H1 (cell line): ENCODE measurements at regions not wholly inside any gene's neighbourhood (a gene's known extent, or its start where the extent isn't known, plus 50 kb on each side); places are given as distances from the start of the nearest gene placed in this dataset.

Experiments
- CTCF ChIA-PET: fragments of 300-600 bp; sonication (Branson Sonifier 250); formaldehyde crosslinking; loops from one replicate; lab custom pipeline; 2021; ENCODE audit not compliant: partially characterized antibody; lab: Charles Lee
- POLR2A ChIA-PET: fragments of 300-600 bp; sonication (Branson Sonifier 250); formaldehyde crosslinking; loops from one replicate; lab custom pipeline; 2021; ENCODE audit warnings: inconsistent platforms; ENCODE audit not compliant: partially characterized antibody; lab: Charles Lee
- DNase-seq, 2 experiments: peaks; one replicate each; pipeline versions ENCODE4 v3.0.0 to v3.0.0-alpha.2; 2010 to 2022; ENCODE audit warnings: low spot score in 2 of 2, low read depth in 1 of 2, mixed read lengths in 1 of 2
- FAIRE-seq: peaks from 2 replicates; lab custom pipeline; 2011; peaks lifted over from hg19 to GRCh38; lab: Jason Lieb, UNC
- H2AFZ ChIP-seq: 2 replicates; pipeline ENCODE4 v1.8.1; 2012; ENCODE audit warnings: low read length, inconsistent platforms
- H2AK5ac ChIP-seq: 2 replicates; pipeline ENCODE4 v1.6.1; 2013; ENCODE audit warnings: low read depth, low read length
- H2BK120ac ChIP-seq: replicated peaks from 2 replicates; pipeline ENCODE3; 2013; ENCODE audit warnings: low read depth, low read length, inconsistent platforms
- H2BK12ac ChIP-seq: 2 replicates; pipeline ENCODE4 v1.6.1; 2013; ENCODE audit warnings: low read depth, low read length
- H2BK15ac ChIP-seq: 2 replicates; pipeline ENCODE4 v1.6.1; 2013; ENCODE audit warnings: low read length
- H2BK20ac ChIP-seq: 2 replicates; pipeline ENCODE4 v1.6.1; 2013; ENCODE audit warnings: low read length
- H2BK5ac ChIP-seq: 2 replicates; pipeline ENCODE4 v1.6.1; 2013; ENCODE audit warnings: low read depth, low read length
- H3K14ac ChIP-seq: 2 replicates; pipeline ENCODE4 v1.6.1; 2013; ENCODE audit warnings: inconsistent platforms; ENCODE audit not compliant: insufficient read length
- H3K18ac ChIP-seq: 2 replicates; pipeline ENCODE4 v1.6.1; 2013; ENCODE audit warnings: low read length; ENCODE audit errors: extremely low read depth
- H3K23ac ChIP-seq: 2 replicates; pipeline ENCODE4 v1.6.1; 2013; ENCODE audit warnings: inconsistent platforms; ENCODE audit not compliant: insufficient read length
- H3K23me2 ChIP-seq: 2 replicates; pipeline ENCODE4 v1.6.1; 2013; ENCODE audit warnings: low read depth, low read length
- H3K27ac ChIP-seq: 2 replicates; pipeline ENCODE4 v1.6.1; 2011; ENCODE audit warnings: low read depth, low read length, inconsistent platforms
- H3K27me3 ChIP-seq, 4 experiments: replicated peaks in 1 of 4; 1 replicate in 1 of 4; 2 replicates in 3 of 4; pipeline versions ENCODE4 v1.6.1 to v1.8.1; 2011 to 2013; ENCODE audit warnings: low read length in 3 of 4, mild to moderate bottlenecking in 3 of 4, inconsistent platforms in 2 of 4, mixed read lengths in 2 of 4, moderate library complexity in 1 of 4; ENCODE audit not compliant: control insufficient read depth in 3 of 4, insufficient read depth in 3 of 4; ENCODE audit errors: extremely low read depth in 1 of 4
- H3K36me3 ChIP-seq, 4 experiments: 2 replicates each; pipeline versions ENCODE4 v1.6.1 to v1.8.1; 2011 to 2013; ENCODE audit warnings: mild to moderate bottlenecking in 4 of 4, low read length in 3 of 4, moderate library complexity in 2 of 4, control low read depth in 1 of 4, inconsistent platforms in 1 of 4; ENCODE audit not compliant: insufficient read depth in 4 of 4, control insufficient read depth in 2 of 4
- H3K4ac ChIP-seq: replicated peaks from 2 replicates; pipeline ENCODE3; 2013; ENCODE audit warnings: low read length, low read depth, mixed read lengths, inconsistent platforms; ENCODE audit not compliant: insufficient read length
- H3K4me1 ChIP-seq, 4 experiments: replicated peaks in 1 of 4; 1 replicate in 1 of 4; 2 replicates in 3 of 4; pipeline versions ENCODE4 v1.6.1 to v1.8.1; 2011 to 2013; ENCODE audit warnings: low read length in 3 of 4, inconsistent platforms in 2 of 4, mixed read lengths in 1 of 4; ENCODE audit not compliant: insufficient read depth in 4 of 4, control insufficient read depth in 3 of 4
- H3K4me2 ChIP-seq, 2 experiments: 2 replicates each; pipeline versions ENCODE4 v1.6.1 to v1.8.1; 2011 to 2013; ENCODE audit warnings: low read depth in 2 of 2, low read length in 2 of 2, control low read depth in 1 of 2, inconsistent platforms in 1 of 2, mild to moderate bottlenecking in 1 of 2; ENCODE audit not compliant: insufficient read depth in 1 of 2
- H3K4me3 ChIP-seq, 4 experiments: fragments of 200-600, 300-600 bp in 1 of 4; sonication (generic), shearing (Covaris generic), sonication (Bioruptor Twin) in 1 of 4; 2 replicates each; pipeline versions ENCODE4 v1.5.1 to v1.8.1; 2011 to 2016; ENCODE audit warnings: low read length in 4 of 4, low read depth in 3 of 4, control low read depth in 2 of 4, inconsistent platforms in 2 of 4, mild to moderate bottlenecking in 2 of 4, mixed read lengths in 1 of 4, moderate library complexity in 1 of 4; ENCODE audit not compliant: insufficient read depth in 2 of 4; ENCODE audit errors: extremely low read depth in 1 of 4
- H3K56ac ChIP-seq: replicated peaks from 2 replicates; pipeline ENCODE3; 2013; ENCODE audit warnings: low read depth, mild to moderate bottlenecking, mixed read lengths, low read length, inconsistent platforms; ENCODE audit not compliant: insufficient read length
- H3K79me1 ChIP-seq: 2 replicates; pipeline ENCODE4 v1.6.1; 2013; ENCODE audit warnings: low read depth, low read length, control low read depth
- H3K79me2 ChIP-seq, 2 experiments: 2 replicates each; pipeline versions ENCODE4 v1.6.1 to v1.8.1; 2012 to 2013; ENCODE audit warnings: low read length in 2 of 2, mild to moderate bottlenecking in 2 of 2, inconsistent platforms in 1 of 2; ENCODE audit not compliant: insufficient read depth in 2 of 2, control insufficient read depth in 1 of 2
- H3K9ac ChIP-seq, 4 experiments: replicated peaks in 1 of 4; 1 replicate in 1 of 4; 2 replicates in 3 of 4; pipeline versions ENCODE4 v1.6.1 to v1.8.1; 2011 to 2013; ENCODE audit warnings: low read depth in 3 of 4, low read length in 3 of 4, control low read depth in 2 of 4, mild to moderate bottlenecking in 2 of 4, moderate library complexity in 2 of 4, inconsistent platforms in 1 of 4; ENCODE audit errors: extremely low read depth in 1 of 4
- H3K9me3 ChIP-seq, 2 experiments: 2 replicates each; pipeline versions ENCODE4 v1.6.1 to v1.8.1; 2012 to 2013; ENCODE audit warnings: mild to moderate bottlenecking in 2 of 2, moderate library complexity in 2 of 2, control low read depth in 1 of 2, inconsistent platforms in 1 of 2, low read depth in 1 of 2, low read length in 1 of 2, mixed read lengths in 1 of 2; ENCODE audit not compliant: insufficient read depth in 2 of 2
- H4K20me1 ChIP-seq, 2 experiments: replicated peaks in 1 of 2; 2 replicates each; pipeline versions ENCODE3 to v1.8.1; 2011 to 2013; ENCODE audit warnings: inconsistent platforms in 2 of 2, low read length in 2 of 2, mild to moderate bottlenecking in 1 of 2; ENCODE audit not compliant: insufficient read depth in 2 of 2, control insufficient read depth in 1 of 2
- H4K5ac ChIP-seq: 2 replicates; pipeline ENCODE4 v1.6.1; 2013; ENCODE audit warnings: low read length, low read depth, mixed read lengths, inconsistent platforms; ENCODE audit not compliant: insufficient read length
- H4K8ac ChIP-seq: 2 replicates; pipeline ENCODE4 v1.8.0; 2013; ENCODE audit warnings: mild to moderate bottlenecking, moderate library complexity, low read length, inconsistent platforms; ENCODE audit not compliant: insufficient read depth; ENCODE audit errors: extremely low read depth
- H4K91ac ChIP-seq: replicated peaks from 2 replicates; pipeline ENCODE3; 2013; ENCODE audit warnings: low read length, mixed read lengths, inconsistent platforms; ENCODE audit not compliant: insufficient read length
- BRCA1 ChIP-seq: IDR thresholded peaks from 2 replicates; pipeline ENCODE4 v1.6.1; 2012; ENCODE audit warnings: low read depth, low read length, improper control_type of control experiment
- CBX8 ChIP-seq: fragments of 300-800, 300-1000 bp; sonication (generic); IDR thresholded peaks from 2 replicates; pipeline ENCODE4 v1.7.1; 2016; ENCODE audit warnings: low read depth, low read length, borderline replicate concordance
- CHD2 ChIP-seq: IDR thresholded peaks from 2 replicates; pipeline ENCODE4 v1.6.1; 2012; ENCODE audit warnings: low read length, improper control_type of control experiment
- EP300 ChIP-seq, 2 experiments: IDR thresholded peaks; 1 replicate in 1 of 2; 2 replicates in 1 of 2; pipeline ENCODE4 v1.6.1; 2011 to 2012; ENCODE audit warnings: low read depth in 2 of 2, low read length in 2 of 2, mild to moderate bottlenecking in 2 of 2, borderline replicate concordance in 1 of 2, inconsistent platforms in 1 of 2, moderate library complexity in 1 of 2
- KDM1A ChIP-seq: fragments of 200-600, 300-600 bp; sonication (generic); IDR thresholded peaks from 2 replicates; pipeline ENCODE4 v1.7.1; 2016; ENCODE audit warnings: mild to moderate bottlenecking, low read length, borderline replicate concordance
- RFX5 ChIP-seq: IDR thresholded peaks from 2 replicates; pipeline ENCODE4 v1.6.1; 2011; ENCODE audit warnings: low read depth, low read length, improper control_type of control experiment, borderline replicate concordance
- TAF1 ChIP-seq: IDR thresholded peaks from 2 replicates; pipeline ENCODE4 v1.6.1; 2011; ENCODE audit warnings: mild to moderate bottlenecking, low read depth, low read length
- TBP ChIP-seq: IDR thresholded peaks from 2 replicates; pipeline ENCODE4 v1.6.1; 2011; ENCODE audit warnings: low read depth, low read length, improper control_type of control experiment
- ZNF274 ChIP-seq: IDR thresholded peaks from 2 replicates; pipeline ENCODE4 v1.7.0; 2012; ENCODE audit warnings: low read length, borderline replicate concordance; ENCODE audit errors: extremely low read depth
- WGBS, 2 experiments: shearing (Covaris generic) in 1 of 2; methylation state at CpG; one replicate each; pipeline versions ENCODE4 v1.1.6 to v1.1.7; 2013 to 2015; ENCODE audit warnings: low lambda C conversion rate in 2 of 2, mixed read lengths in 2 of 2, inconsistent platforms in 1 of 2, low coverage in 1 of 2, missing lambda C conversion rate in 1 of 2; ENCODE audit not compliant: insufficient replicate concordance in 2 of 2, insufficient coverage in 1 of 2, insufficient read length in 1 of 2; ENCODE audit errors: extremely low coverage in 1 of 2, missing lambda C conversion rate in 1 of 2; 5-methylcytosine and 5-hydroxymethylcytosine counted together

DNA sequence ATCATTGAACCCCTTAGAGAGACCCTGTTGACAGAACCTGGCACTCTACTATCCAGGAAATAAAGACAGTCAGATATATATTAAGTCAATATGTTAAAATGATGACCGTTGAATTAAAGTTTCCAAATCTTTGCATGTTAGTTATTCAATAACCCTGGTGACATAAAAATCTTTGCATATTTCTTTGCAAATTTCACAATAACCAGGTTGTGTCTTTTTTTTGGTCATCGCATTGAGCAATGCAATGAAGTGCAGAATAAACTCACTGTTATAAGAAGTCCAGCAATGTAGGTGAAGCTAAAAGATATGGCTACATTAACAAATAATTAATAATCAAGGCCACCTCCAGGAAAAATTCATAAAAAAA is 596.9 kb downstream of the NYAP2 start:
- DNase-seq (no peak), FAIRE-seq (no peak)
- no peak overlapping the region for H3K18ac ChIP-seq
- no peak overlapping the region for H2AFZ ChIP-seq
- no peak overlapping the region for H2BK12ac ChIP-seq
- H4K91ac ChIP-seq = no peak overlapping the region
- H3K27ac ChIP-seq = no peak overlapping the region
- H2BK5ac ChIP-seq = no peak overlapping the region
- H3K4me2 ChIP-seq = no peak overlapping the region
- no peaks in the 10 kb centered on the region for H3K23me2 ChIP-seq
- H3K14ac ChIP-seq = no peak overlapping the region
- H2AK5ac ChIP-seq = no peak overlapping the region
- no peak overlapping the region for H3K23ac ChIP-seq
- H3K9ac ChIP-seq = no peak overlapping the region
- H3K4me3 ChIP-seq = no peak overlapping the region
- H3K79me2 ChIP-seq = no peaks in the 10 kb centered on the region
- H4K8ac ChIP-seq = no peak overlapping the region
- no peak overlapping the region for H3K4ac ChIP-seq
- no peak overlapping the region for H2BK20ac ChIP-seq
- H2BK120ac ChIP-seq = no peak overlapping the region
- H3K27me3 ChIP-seq = no peaks in the 10 kb centered on the region
- 96% methylated on average over 2 of the region's 2 CpGs; no CpG with 5 or more reads in 1 of the 2 experiments for WGBS, 2 experiments
- no peak overlapping the region for H4K5ac ChIP-seq
- no peak overlapping the region for H2BK15ac ChIP-seq
- no peak for TF ChIP-seq CBX8
- TF ChIP-seq RFX5 = no peak
- TF ChIP-seq CHD2 = no peak
- no peak for TF ChIP-seq TBP
- no peak for TF ChIP-seq KDM1A
- no peak for TF ChIP-seq EP300 (IDR thresholded peaks at IDR 0.05; ENCODE audit: borderline replicate concordance in 1 of 2, low read depth in 2 of 2, low read length in 2 of 2)
- no peak for TF ChIP-seq ZNF274
- no peak for TF ChIP-seq BRCA1
- TF ChIP-seq TAF1 = no peak
- ChIA-PET POLR2A (no interaction called here), CTCF (interaction anchor here (1.1 to 1.8 kb wide), 2 partner anchors 197 to 219 kb away, joined by 3 to 5 read pairs; no protein-coding TSS in a partner anchor)
- no peaks in the 10 kb centered on the region for H3K36me3 ChIP-seq
- no peak overlapping the region for H3K56ac ChIP-seq
- H3K79me1 ChIP-seq = no peaks in the 10 kb centered on the region
- H3K9me3 ChIP-seq = no peaks in the 10 kb centered on the region
- H3K4me1 ChIP-seq = no peaks in the 10 kb centered on the region
- no peaks in the 10 kb centered on the region for H4K20me1 ChIP-seq
